Hepatocyte (in vitro differentiated cells): ENCODE measurements at regions not wholly inside any gene's neighbourhood (a gene's known extent, or its start where the extent isn't known, plus 50 kb on each side); places are given as distances from the start of the nearest gene placed in this dataset.
"Not testable (repeated sequence)": the region's sequence is repeated elsewhere in the genome, so short reads cannot be mapped to it uniquely, and the experiment has no call there.

Source experiments
- DNase-seq: peaks from one replicate; pipeline ENCODE4 v3.0.0-alpha.2; 2016; ENCODE audit warnings: low spot score
- H2AFZ ChIP-seq: fragments of 200-600 bp; sonication (generic); 2 replicates; pipeline ENCODE4 v1.6.0; 2016; ENCODE audit warnings: antibody characterized with exemption, mild to moderate bottlenecking
- H3K27ac ChIP-seq: fragments of 200-600 bp; sonication (generic); 2 replicates; pipeline ENCODE4 v1.5.1; 2016; ENCODE audit warnings: mild to moderate bottlenecking
- H3K27me3 ChIP-seq: fragments of 200-600 bp; sonication (generic); 2 replicates; pipeline ENCODE4 v1.6.1; 2016
- H3K36me3 ChIP-seq: fragments of 200-600 bp; sonication (generic); replicated peaks from 2 replicates; pipeline ENCODE4 v1.5.1; 2016; ENCODE audit warnings: low read depth; ENCODE audit not compliant: insufficient read depth
- H3K4me1 ChIP-seq: fragments of 200-600 bp; sonication (generic); 2 replicates; pipeline ENCODE4 v1.5.1; 2016; ENCODE audit warnings: mild to moderate bottlenecking, moderate library complexity; ENCODE audit not compliant: insufficient read depth
- H3K4me2 ChIP-seq: fragments of 200-600 bp; sonication (generic); 2 replicates; pipeline ENCODE4 v1.6.0; 2016
- H3K4me3 ChIP-seq: fragments of 200-600 bp; sonication (generic); 2 replicates; pipeline ENCODE4 v1.5.1; 2016; ENCODE audit warnings: mild to moderate bottlenecking
- H3K79me2 ChIP-seq: fragments of 200-600 bp; sonication (generic); 2 replicates; pipeline ENCODE4 v1.6.0; 2017; ENCODE audit warnings: mild to moderate bottlenecking
- H3K9me2 ChIP-seq: fragments of 200-600 bp; sonication (generic); replicated peaks from 2 replicates; pipeline ENCODE4 v1.6.0; 2017; ENCODE audit warnings: mild to moderate bottlenecking; ENCODE audit not compliant: insufficient read depth
- H3K9me3 ChIP-seq: fragments of 200-600 bp; sonication (generic); 2 replicates; pipeline ENCODE4 v1.5.1; 2016; ENCODE audit warnings: low read depth, mild to moderate bottlenecking
- H4K20me1 ChIP-seq: fragments of 200-600 bp; sonication (generic); 2 replicates; pipeline ENCODE4 v1.6.0; 2016; ENCODE audit warnings: mild to moderate bottlenecking; ENCODE audit not compliant: insufficient read depth, poor library complexity, severe bottlenecking
- EZH2 ChIP-seq: fragments of 200-600 bp; sonication (generic); IDR thresholded peaks from 2 replicates; pipeline ENCODE4 v1.6.1; 2016; ENCODE audit warnings: antibody characterized with exemption, mild to moderate bottlenecking, borderline replicate concordance
- EZH2phosphoT487 ChIP-seq: fragments of 200-600 bp; sonication (generic); IDR thresholded peaks from one replicate; pipeline ENCODE4 v1.6.1; 2018; ENCODE audit warnings: antibody characterized with exemption, mild to moderate bottlenecking, low read depth, moderate library complexity; ENCODE audit not compliant: unreplicated experiment, severe bottlenecking
- WGBS: methylation state at CpG from one replicate; pipeline ENCODE4 v1.1.6; 2016; ENCODE audit warnings: low lambda C conversion rate; ENCODE audit errors: missing lambda C conversion rate; 5-methylcytosine and 5-hydroxymethylcytosine counted together
- TF ChIP-seq, protein P1 (sequence below): fragments of 200-600 bp; sonication (generic); IDR thresholded peaks from 2 replicates; pipeline ENCODE4 v1.5.1; 2016; ENCODE audit warnings: antibody characterized with exemption, mild to moderate bottlenecking; ENCODE audit not compliant: poor library complexity

DNA sequence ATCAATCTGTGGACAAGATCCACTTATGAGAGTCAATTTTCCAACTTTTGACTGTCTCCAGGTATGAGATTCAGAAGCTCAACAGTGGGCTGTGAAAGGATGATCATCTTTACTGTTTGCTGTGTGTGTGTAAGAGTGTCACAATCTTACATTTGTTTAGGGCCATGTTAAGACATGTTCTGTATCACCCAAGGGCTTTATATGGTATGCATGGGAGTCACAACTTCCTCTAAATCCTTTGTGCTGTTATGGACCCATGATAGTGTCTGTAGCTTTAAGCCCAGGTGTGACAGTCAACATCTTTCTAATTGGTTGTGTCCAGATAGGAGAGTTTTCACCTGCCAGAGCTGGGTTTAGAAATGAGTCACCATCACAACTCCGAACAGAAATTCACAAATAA is 70.2 kb downstream of the ZNF726 start:
- H3K36me3 ChIP-seq, H3K27me3 ChIP-seq, H3K79me2 ChIP-seq, H3K4me2 ChIP-seq, DNase-seq, H4K20me1 ChIP-seq, H3K9me3 ChIP-seq, H2AFZ ChIP-seq, H3K27ac ChIP-seq, H3K4me3 ChIP-seq, H3K4me1 ChIP-seq, H3K9me2 ChIP-seq: not testable (repeated sequence)
- WGBS, result 78% methylated on average over 1 of the region's 1 CpG

DNA sequence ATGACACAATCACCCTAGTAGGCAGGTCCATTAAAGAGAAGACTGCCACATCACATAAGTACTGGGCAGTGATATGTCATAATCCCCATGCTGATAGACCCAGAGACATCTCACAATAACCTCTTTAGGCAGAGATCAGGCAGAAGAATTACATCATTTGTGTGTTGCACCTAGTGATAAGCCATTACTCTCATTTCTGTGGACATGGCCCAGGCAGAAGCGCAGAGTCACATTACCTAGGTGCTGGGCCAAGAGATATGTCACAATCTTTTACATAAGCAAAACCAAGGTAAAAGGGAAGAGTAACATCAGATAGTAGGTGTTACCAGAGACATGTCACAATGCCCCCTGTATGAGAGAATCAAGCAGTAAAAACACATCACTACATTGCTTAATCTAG is 71.9 kb downstream of the ZNF726 start:
- no peaks in the 10 kb centered on the region for H3K79me2 ChIP-seq
- no peak overlapping the region for H3K4me2 ChIP-seq
- H3K4me1 ChIP-seq, result no peaks in the 10 kb centered on the region
- TF ChIP-seq, protein P1, sequence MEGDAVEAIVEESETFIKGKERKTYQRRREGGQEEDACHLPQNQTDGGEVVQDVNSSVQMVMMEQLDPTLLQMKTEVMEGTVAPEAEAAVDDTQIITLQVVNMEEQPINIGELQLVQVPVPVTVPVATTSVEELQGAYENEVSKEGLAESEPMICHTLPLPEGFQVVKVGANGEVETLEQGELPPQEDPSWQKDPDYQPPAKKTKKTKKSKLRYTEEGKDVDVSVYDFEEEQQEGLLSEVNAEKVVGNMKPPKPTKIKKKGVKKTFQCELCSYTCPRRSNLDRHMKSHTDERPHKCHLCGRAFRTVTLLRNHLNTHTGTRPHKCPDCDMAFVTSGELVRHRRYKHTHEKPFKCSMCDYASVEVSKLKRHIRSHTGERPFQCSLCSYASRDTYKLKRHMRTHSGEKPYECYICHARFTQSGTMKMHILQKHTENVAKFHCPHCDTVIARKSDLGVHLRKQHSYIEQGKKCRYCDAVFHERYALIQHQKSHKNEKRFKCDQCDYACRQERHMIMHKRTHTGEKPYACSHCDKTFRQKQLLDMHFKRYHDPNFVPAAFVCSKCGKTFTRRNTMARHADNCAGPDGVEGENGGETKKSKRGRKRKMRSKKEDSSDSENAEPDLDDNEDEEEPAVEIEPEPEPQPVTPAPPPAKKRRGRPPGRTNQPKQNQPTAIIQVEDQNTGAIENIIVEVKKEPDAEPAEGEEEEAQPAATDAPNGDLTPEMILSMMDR, result no peak
- no peak for TF ChIP-seq EZH2
- TF ChIP-seq EZH2phosphoT487, result no peak
- no peaks in the 10 kb centered on the region for H3K27me3 ChIP-seq
- H3K36me3 ChIP-seq, result no peaks in the 10 kb centered on the region
- no peak overlapping the region for H3K4me3 ChIP-seq
- no peaks in the 10 kb centered on the region for H3K9me2 ChIP-seq
- no peaks in the 10 kb centered on the region for H4K20me1 ChIP-seq
- H3K27ac ChIP-seq, result no peak overlapping the region
- no peak overlapping the region for H2AFZ ChIP-seq
- WGBS, result 83% methylated on average over 1 of the region's 1 CpG
- DNase-seq, result no peak
- no peaks in the 10 kb centered on the region for H3K9me3 ChIP-seq

DNA sequence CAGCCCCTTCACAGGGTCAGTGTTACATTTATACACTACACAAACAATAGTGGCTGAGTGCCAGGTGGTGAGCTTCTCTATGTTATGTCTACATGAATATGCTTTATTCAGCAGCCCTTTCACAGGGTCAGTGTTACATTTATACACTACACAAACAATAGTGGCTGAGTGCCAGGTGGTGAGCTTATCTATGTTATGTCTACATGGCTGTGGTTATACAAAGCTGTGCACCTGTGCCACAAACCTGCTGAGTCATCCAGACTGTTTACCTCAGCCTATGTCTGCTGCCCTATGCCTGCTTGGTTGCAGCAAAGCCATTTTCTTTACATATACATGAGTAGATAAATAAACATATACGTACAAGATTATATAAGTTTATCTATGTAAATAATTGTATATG is 76.5 kb downstream of the ZNF726 start:
- Histone ChIP-seq H3K27me3 (no peaks in the 10 kb centered on the region), H3K4me2 (no peak overlapping the region), H3K4me3 (no peak overlapping the region), H4K20me1 (no peaks in the 10 kb centered on the region), H2AFZ (no peak overlapping the region), H3K9me2 (no peaks in the 10 kb centered on the region), H3K36me3 (no peaks in the 10 kb centered on the region), H3K9me3 (no peaks in the 10 kb centered on the region), H3K79me2 (no peaks in the 10 kb centered on the region), H3K4me1 (no peaks in the 10 kb centered on the region), H3K27ac (no peak overlapping the region)
- peak; percentile 11 for DNase-seq
- TF ChIP-seq EZH2phosphoT487, result no peak
- no peak for TF ChIP-seq EZH2
- TF ChIP-seq, protein P1, result no peak
- 92% methylated on average over 1 of the region's 1 CpG for WGBS

DNA sequence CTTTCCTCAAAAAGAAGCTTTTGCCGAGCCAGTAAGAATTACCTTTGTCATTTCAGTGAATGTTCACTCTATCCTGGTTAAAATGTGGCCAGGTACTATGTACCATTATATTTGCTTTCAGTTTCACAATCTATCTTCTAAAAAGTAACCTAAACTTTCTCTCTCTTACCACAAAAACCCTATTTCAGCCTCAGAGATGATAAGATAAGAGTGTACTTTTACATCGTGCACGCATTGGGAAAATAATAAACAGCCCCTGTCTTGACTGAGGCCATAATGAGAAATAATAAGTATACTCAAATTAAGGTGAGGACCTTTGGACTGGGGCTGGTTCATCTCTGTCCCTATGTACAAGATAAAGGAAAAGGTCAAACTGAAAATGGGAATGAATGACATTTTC is 77.7 kb downstream of the ZNF726 start:
- Histone ChIP-seq H3K27ac (no peak overlapping the region), H2AFZ (no peak overlapping the region), H3K36me3 (no peaks in the 10 kb centered on the region), H3K9me2 (no peaks in the 10 kb centered on the region), H4K20me1 (no peaks in the 10 kb centered on the region), H3K4me2 (no peak overlapping the region), H3K27me3 (no peaks in the 10 kb centered on the region), H3K4me1 (no peaks in the 10 kb centered on the region), H3K4me3 (no peak overlapping the region), H3K9me3 (no peaks in the 10 kb centered on the region), H3K79me2 (no peaks in the 10 kb centered on the region)
- 77% methylated on average over 3 of the region's 3 CpGs for WGBS
- TF ChIP-seq, protein P1, result no peak
- no peak for TF ChIP-seq EZH2phosphoT487
- no peak for DNase-seq
